Hepatocyte (in vitro differentiated cells): ENCODE measurements at regions not wholly inside any gene's neighbourhood (a gene's known extent, or its start where the extent isn't known, plus 50 kb on each side); places are given as distances from the start of the nearest gene placed in this dataset.

Experiments used
- DNase-seq: peaks from one replicate; pipeline ENCODE4 v3.0.0-alpha.2; 2016; ENCODE audit warnings: low spot score
- H2AFZ ChIP-seq: fragments of 200-600 bp; sonication (generic); 2 replicates; pipeline ENCODE4 v1.6.0; 2016; ENCODE audit warnings: antibody characterized with exemption, mild to moderate bottlenecking
- H3K27ac ChIP-seq: fragments of 200-600 bp; sonication (generic); 2 replicates; pipeline ENCODE4 v1.5.1; 2016; ENCODE audit warnings: mild to moderate bottlenecking
- H3K27me3 ChIP-seq: fragments of 200-600 bp; sonication (generic); 2 replicates; pipeline ENCODE4 v1.6.1; 2016
- H3K36me3 ChIP-seq: fragments of 200-600 bp; sonication (generic); replicated peaks from 2 replicates; pipeline ENCODE4 v1.5.1; 2016; ENCODE audit warnings: low read depth; ENCODE audit not compliant: insufficient read depth
- H3K4me1 ChIP-seq: fragments of 200-600 bp; sonication (generic); 2 replicates; pipeline ENCODE4 v1.5.1; 2016; ENCODE audit warnings: mild to moderate bottlenecking, moderate library complexity; ENCODE audit not compliant: insufficient read depth
- H3K4me2 ChIP-seq: fragments of 200-600 bp; sonication (generic); 2 replicates; pipeline ENCODE4 v1.6.0; 2016
- H3K4me3 ChIP-seq: fragments of 200-600 bp; sonication (generic); 2 replicates; pipeline ENCODE4 v1.5.1; 2016; ENCODE audit warnings: mild to moderate bottlenecking
- H3K79me2 ChIP-seq: fragments of 200-600 bp; sonication (generic); 2 replicates; pipeline ENCODE4 v1.6.0; 2017; ENCODE audit warnings: mild to moderate bottlenecking
- H3K9me2 ChIP-seq: fragments of 200-600 bp; sonication (generic); replicated peaks from 2 replicates; pipeline ENCODE4 v1.6.0; 2017; ENCODE audit warnings: mild to moderate bottlenecking; ENCODE audit not compliant: insufficient read depth
- H3K9me3 ChIP-seq: fragments of 200-600 bp; sonication (generic); 2 replicates; pipeline ENCODE4 v1.5.1; 2016; ENCODE audit warnings: low read depth, mild to moderate bottlenecking
- H4K20me1 ChIP-seq: fragments of 200-600 bp; sonication (generic); 2 replicates; pipeline ENCODE4 v1.6.0; 2016; ENCODE audit warnings: mild to moderate bottlenecking; ENCODE audit not compliant: insufficient read depth, poor library complexity, severe bottlenecking
- EZH2 ChIP-seq: fragments of 200-600 bp; sonication (generic); IDR thresholded peaks from 2 replicates; pipeline ENCODE4 v1.6.1; 2016; ENCODE audit warnings: antibody characterized with exemption, mild to moderate bottlenecking, borderline replicate concordance
- EZH2phosphoT487 ChIP-seq: fragments of 200-600 bp; sonication (generic); IDR thresholded peaks from one replicate; pipeline ENCODE4 v1.6.1; 2018; ENCODE audit warnings: antibody characterized with exemption, mild to moderate bottlenecking, low read depth, moderate library complexity; ENCODE audit not compliant: unreplicated experiment, severe bottlenecking
- WGBS: methylation state at CpG from one replicate; pipeline ENCODE4 v1.1.6; 2016; ENCODE audit warnings: low lambda C conversion rate; ENCODE audit errors: missing lambda C conversion rate; 5-methylcytosine and 5-hydroxymethylcytosine counted together
- TF ChIP-seq, protein P1 (sequence below): fragments of 200-600 bp; sonication (generic); IDR thresholded peaks from 2 replicates; pipeline ENCODE4 v1.5.1; 2016; ENCODE audit warnings: antibody characterized with exemption, mild to moderate bottlenecking; ENCODE audit not compliant: poor library complexity

DNA sequence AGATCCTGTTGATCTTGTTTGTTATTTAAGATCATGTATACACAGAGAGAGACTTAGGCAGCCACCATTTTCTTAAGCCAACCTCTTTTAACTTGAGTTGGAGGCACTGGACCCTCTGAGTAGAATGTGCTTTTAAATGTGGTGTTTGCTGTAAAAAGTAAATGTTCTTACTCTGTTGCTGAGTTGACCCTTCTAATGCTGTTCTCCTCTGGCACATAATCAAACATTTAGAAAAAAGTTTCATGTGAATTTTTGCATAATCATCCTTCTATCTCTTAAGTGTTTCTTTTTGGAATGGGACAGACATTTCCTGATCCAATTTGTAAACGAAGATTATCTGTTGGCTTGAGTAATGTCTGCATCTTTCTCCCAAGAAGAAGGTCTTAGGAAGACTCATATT is 255.1 kb upstream of the ETAA1 start:
- Histone ChIP-seq H3K9me3 (no peaks in the 10 kb centered on the region), H3K79me2 (no peaks in the 10 kb centered on the region), H3K4me3 (no peak overlapping the region), H3K9me2 (no peaks in the 10 kb centered on the region), H2AFZ (no peak overlapping the region), H3K4me1 (no peaks in the 10 kb centered on the region), H3K36me3 (no peaks in the 10 kb centered on the region), H3K27ac (peak overlapping the region; percentile 2), H4K20me1 (no peaks in the 10 kb centered on the region), H3K4me2 (no peak overlapping the region), H3K27me3 (no peaks in the 10 kb centered on the region)
- DNase-seq = no peak
- TF ChIP-seq, protein P1, sequence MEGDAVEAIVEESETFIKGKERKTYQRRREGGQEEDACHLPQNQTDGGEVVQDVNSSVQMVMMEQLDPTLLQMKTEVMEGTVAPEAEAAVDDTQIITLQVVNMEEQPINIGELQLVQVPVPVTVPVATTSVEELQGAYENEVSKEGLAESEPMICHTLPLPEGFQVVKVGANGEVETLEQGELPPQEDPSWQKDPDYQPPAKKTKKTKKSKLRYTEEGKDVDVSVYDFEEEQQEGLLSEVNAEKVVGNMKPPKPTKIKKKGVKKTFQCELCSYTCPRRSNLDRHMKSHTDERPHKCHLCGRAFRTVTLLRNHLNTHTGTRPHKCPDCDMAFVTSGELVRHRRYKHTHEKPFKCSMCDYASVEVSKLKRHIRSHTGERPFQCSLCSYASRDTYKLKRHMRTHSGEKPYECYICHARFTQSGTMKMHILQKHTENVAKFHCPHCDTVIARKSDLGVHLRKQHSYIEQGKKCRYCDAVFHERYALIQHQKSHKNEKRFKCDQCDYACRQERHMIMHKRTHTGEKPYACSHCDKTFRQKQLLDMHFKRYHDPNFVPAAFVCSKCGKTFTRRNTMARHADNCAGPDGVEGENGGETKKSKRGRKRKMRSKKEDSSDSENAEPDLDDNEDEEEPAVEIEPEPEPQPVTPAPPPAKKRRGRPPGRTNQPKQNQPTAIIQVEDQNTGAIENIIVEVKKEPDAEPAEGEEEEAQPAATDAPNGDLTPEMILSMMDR = no peak
- TF ChIP-seq EZH2phosphoT487 = no peak
- no peak for TF ChIP-seq EZH2
- 77% methylated on average over 1 of the region's 1 CpG for WGBS

DNA sequence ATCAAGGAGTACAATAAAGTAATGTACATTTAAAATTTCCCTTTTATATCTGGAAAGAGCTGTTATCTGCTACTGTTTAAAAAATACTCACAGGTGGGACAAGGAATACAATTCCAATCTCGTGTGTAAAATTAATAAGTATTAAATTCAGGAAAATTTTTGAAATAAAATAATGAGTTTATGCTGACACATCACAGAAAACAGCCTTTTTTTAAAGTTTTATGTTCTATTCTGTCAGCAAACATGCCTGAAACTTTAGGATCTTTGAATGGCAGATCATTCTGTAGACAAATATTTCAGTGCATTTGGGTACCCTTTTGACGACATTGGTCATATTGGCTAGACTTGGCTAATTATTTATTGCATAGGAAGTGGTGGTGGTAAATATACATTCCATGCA is 254.4 kb upstream of the ETAA1 start:
- Histone ChIP-seq H3K36me3 (no peaks in the 10 kb centered on the region), H3K79me2 (no peaks in the 10 kb centered on the region), H3K9me3 (no peaks in the 10 kb centered on the region), H3K27me3 (no peaks in the 10 kb centered on the region), H4K20me1 (no peaks in the 10 kb centered on the region), H3K4me2 (no peak overlapping the region), H3K4me1 (no peaks in the 10 kb centered on the region), H2AFZ (no peak overlapping the region), H3K4me3 (no peak overlapping the region), H3K9me2 (no peaks in the 10 kb centered on the region), H3K27ac (no peak overlapping the region)
- TF ChIP-seq, protein P1 = no peak
- TF ChIP-seq EZH2phosphoT487 (no peak), EZH2 (no peak)
- WGBS = 84% methylated on average over 2 of the region's 2 CpGs
- DNase-seq = no peak

DNA sequence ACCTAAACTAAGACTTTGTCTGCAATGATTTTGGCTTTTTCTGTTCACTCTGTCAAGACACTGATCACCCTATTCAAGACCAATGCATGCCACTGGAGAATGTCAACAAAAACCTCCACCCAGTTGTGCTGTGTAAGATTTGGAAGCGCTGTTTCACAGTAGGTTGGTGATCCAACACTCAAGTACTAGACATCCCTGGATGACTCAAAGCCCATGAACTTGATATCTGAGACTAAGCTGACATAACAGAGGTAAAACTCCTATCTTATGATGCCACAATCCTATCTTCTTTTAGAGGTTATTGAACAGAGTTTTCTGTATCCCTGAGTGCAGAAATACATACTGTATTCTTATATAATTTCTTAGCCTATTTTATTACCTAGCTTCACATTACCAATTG is 251.3 kb upstream of the ETAA1 start:
- no peak overlapping the region for H3K4me2 ChIP-seq
- TF ChIP-seq EZH2phosphoT487 (no peak), EZH2 (no peak)
- TF ChIP-seq, protein P1 = no peak
- no peaks in the 10 kb centered on the region for H3K36me3 ChIP-seq
- H3K4me3 ChIP-seq = no peak overlapping the region
- H3K79me2 ChIP-seq = no peaks in the 10 kb centered on the region
- no peak overlapping the region for H3K27ac ChIP-seq
- no peaks in the 10 kb centered on the region for H4K20me1 ChIP-seq
- H2AFZ ChIP-seq = no peak overlapping the region
- H3K27me3 ChIP-seq = no peaks in the 10 kb centered on the region
- no peaks in the 10 kb centered on the region for H3K4me1 ChIP-seq
- H3K9me3 ChIP-seq = no peaks in the 10 kb centered on the region
- WGBS = 92% methylated on average over 1 of the region's 1 CpG
- no peak for DNase-seq
- no peaks in the 10 kb centered on the region for H3K9me2 ChIP-seq

DNA sequence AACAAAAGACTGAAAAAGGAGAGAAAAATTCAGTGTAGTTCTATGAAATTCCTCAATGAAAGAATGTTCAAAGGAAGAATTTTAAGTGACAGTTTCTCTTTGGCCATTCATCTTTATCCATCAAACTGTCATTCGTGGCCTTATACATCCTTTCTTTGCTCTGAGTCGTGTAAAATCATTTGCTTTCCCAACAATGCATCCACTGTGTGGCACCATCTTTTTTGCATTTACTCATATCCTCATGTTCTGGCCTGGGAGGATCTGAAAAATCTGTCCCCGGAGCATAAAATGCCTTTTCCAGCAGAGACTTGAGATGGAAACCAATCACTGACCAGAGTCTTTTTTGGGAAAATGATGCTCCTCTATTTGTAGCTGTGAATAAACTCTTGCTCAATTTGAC is 240.3 kb upstream of the ETAA1 start:
- TF ChIP-seq EZH2 (no peak), EZH2phosphoT487 (no peak)
- TF ChIP-seq, protein P1 = no peak
- no peaks in the 10 kb centered on the region for H3K4me1 ChIP-seq
- H3K4me2 ChIP-seq = no peak overlapping the region
- no peaks in the 10 kb centered on the region for H4K20me1 ChIP-seq
- H3K9me2 ChIP-seq = no peaks in the 10 kb centered on the region
- H2AFZ ChIP-seq = no peak overlapping the region
- no peaks in the 10 kb centered on the region for H3K79me2 ChIP-seq
- no peaks in the 10 kb centered on the region for H3K9me3 ChIP-seq
- no peak overlapping the region for H3K4me3 ChIP-seq
- H3K36me3 ChIP-seq = no peaks in the 10 kb centered on the region
- no peak overlapping the region for H3K27ac ChIP-seq
- H3K27me3 ChIP-seq = no peaks in the 10 kb centered on the region
- WGBS = 82% methylated on average over 3 of the region's 3 CpGs
- no peak for DNase-seq
